NCI-H128 (cell line): ENCODE measurements at regions not wholly inside any gene's neighbourhood (a gene's known extent, or its start where the extent isn't known, plus 50 kb on each side); places are given as distances from the start of the nearest gene placed in this dataset.

Source experiments
- DNase-seq: peaks from one replicate; lab custom pipeline; 2025; ENCODE audit not compliant: unreplicated experiment; lab: John Stamatoyannopoulos, UW

DNA sequence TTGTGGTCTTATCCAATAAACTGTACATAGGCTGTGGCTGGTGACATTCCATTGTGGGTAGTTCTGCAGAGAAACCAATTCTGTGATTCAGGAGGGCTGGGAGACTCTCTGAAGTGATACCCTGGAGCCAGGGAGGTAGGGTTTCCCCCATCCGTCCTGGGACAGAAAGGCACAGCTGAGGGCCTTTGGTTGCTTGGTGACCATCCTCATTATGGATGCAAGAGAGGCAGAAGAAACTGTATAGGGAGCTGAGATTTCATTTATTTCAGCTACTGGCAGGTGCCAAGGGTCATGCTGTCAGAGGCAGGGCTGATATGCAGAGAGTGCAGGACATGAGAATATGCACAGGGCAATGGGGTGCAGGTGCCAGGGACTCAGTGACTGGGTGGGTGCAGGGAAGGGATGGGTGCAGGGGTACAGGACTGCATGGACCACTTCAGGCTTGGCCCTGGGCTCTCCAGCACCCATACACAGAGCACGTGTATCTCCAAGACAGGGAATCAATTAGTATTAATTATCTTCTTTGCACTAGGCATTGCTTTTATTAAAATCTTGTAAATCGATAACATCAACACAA, 236.5 kb downstream of the ICE1 start:
- no peak for DNase-seq

DNA sequence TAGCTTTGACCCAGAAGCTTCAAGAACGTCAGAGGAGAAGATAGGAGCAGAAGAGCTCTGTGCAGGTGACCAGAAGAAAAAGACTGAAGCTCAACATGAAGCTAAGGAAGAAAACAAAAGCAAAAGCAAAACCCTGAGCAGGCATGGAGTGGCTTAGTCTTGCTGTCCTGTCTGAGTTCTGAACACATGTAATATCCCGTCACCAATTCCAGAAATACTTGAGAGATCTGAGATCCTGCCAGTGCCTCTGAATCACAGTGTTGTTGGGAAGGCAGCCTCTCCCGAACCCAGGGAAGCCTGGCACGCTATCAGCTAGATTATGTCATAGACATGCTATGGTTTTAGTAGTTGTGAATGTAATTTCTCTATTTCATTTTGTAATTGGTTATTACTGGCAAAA, 235.7 kb downstream of the ICE1 start:
- DNase-seq: no peak

DNA sequence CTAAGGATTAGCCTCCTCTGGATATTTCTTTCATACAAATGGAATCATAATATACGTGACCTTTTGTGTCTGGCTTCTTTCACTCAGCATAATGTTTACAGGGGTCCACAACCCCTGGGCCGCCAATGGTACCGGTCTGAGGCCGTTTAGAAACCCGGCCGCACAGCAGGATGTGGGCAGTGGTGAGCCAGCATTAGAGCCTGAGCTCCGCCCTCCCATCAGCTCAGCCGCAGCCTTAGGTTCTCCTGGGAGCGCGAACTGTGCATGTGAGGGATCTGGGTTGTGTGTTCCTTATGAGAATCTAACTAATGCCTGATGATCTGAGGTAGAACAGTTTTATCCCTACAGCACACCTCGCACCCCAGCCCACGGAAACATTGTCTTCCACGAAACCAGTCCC, 229.7 kb downstream of the ICE1 start:
- DNase-seq: no peak

DNA sequence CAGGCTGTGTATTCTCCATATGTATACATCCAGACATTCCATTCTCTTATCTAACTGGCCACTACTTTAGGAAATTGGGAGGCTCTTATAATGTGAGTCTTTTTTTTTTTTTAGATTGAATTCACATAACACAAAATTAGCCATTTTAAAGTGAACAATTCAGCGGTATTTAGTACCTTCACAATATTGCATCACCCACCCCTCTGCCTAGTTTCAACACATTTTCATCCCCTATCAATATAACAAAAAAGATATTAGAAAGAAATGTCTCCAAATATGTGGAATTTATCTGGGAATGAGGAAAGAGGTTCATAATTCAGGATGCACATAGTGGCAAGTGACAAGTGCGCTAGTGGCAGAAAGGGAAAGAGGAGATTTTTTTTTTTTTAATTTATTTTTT, 228.5 kb downstream of the ICE1 start:
- no peak for DNase-seq

DNA sequence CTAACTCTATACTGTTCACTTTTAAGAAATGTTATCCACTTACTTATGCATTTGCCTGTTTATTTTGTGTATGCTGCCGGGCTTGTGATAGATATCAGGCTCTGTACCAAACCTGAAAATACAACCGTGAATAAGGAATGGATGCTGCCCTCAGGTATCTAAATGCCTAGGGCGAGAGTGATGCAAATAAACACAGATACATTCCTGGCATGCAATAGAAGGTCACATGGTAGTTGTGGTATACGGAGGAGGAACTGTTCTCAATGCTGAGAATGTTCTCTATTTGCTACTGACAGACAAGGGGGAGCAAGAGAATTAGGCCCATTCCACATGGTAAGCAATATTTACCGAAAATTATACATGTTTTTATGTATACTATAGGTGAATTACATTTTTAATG, 227.8 kb downstream of the ICE1 start:
- DNase-seq: no peak

DNA sequence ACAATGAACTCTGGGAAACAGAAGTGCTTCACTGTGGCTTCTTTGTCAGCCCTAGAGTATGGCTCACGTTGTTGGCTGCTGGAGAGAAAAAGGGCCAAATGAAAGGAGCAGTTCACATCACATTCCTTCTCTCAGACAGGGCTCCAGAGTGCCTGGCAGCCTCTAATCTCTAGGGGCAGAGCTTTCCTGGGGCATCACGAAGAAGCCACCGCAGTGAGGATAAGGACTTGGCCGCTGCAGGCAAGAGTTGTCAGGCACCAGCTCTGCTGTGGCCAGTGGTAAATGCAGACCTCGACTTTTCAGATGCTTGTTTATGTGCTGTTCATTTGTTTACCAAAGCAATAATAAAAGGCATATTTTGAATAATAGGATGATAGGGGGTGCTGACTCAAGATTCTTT, 227.2 kb downstream of the ICE1 start:
- DNase-seq: no peak

DNA sequence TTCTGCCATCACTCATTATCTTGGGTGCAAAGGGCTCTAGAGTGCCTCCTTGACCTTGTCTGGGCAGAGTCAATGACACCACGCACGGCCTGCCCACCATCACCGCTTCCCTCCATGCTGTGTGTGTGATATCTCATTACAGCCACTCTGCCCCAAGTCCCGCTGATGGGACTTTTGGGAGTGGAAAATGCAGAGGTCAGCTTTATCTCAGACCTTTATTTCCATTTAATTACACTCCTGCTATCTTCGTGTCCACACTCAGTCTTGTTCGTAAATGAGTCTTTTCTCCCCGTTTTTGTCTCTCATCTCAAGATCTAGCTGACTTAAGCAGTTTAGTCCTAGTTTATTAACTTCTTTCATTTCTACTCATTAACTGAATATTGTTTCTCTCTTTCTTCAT, 226.2 kb downstream of the ICE1 start:
- no peak for DNase-seq

DNA sequence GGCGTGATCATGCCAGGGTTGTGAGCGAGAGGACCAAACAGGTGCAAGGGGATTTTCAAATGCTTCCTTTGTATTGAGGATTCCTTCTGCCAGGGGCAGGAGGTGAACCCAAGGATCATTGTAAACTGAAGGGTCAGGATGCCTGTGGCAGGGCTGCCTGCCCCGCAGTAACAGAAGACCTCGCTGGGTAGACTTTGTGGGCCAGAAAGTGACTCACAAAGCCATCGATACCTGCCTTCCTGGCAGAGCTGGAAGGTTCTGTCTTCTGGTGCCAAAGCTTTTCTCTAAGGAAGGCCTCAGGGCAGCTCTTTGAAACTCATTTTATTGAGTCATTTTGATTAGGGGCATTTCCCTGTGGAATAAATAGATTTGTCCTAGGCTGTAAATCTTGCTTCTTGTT, 223.4 kb downstream of the ICE1 start:
- DNase-seq: no peak

DNA sequence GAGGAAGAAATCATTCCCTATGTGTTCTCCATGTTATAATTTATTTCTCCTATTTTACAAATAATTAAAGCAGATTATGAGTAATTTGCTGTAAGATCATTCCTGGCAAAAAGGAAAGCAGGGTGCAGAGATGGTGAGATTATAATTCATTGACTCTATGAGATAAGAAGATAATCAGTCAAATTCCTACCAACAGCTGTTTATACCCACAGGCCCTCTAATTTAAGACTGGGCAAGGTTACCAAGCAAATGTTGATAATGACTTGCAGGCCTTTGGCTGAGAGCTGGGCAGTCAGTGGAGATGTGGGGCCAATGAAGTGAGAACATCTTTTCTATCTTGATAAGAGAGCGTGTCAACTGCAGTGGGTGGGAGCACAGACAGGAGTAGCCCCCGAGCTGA, 222.7 kb downstream of the ICE1 start:
- no peak for DNase-seq

DNA sequence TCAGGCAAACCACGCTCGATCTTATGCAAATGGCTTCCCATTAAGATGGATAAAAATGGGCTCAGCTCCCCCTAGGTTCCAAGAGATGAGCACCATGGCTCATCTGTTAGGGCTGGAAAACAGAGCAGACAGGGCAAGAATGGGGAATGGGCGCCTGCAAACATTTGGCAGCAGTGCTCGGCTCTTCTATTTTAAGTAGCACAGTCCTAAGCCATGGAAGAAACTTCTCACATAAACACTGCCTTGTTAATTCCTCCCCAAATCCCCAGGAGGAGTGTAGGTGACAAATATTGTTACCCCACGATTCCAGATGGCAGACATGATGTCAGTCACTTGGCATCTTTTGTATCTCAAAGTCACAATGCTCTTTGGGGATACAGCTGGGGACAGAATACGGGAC, 221.8 kb downstream of the ICE1 start:
- no peak for DNase-seq

DNA sequence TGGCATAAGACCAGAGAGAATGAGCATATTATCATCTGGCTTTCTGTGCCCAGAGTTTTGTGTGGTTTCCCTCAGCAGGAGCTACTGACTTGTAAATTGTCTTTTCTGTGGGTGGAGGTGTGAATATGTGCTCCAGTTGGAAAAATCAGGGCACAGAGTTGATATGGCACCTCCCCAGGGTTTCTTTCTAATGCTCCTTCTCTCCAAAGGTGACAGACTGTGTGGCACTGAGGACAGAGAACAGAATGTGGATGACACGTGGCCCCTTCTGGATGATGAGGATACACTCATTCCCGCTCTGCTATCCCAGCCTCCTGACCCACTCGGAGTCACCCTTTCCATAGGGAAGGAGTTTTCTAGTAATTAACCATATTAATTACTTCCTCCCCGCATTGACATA, 221.0 kb downstream of the ICE1 start:
- no peak for DNase-seq

DNA sequence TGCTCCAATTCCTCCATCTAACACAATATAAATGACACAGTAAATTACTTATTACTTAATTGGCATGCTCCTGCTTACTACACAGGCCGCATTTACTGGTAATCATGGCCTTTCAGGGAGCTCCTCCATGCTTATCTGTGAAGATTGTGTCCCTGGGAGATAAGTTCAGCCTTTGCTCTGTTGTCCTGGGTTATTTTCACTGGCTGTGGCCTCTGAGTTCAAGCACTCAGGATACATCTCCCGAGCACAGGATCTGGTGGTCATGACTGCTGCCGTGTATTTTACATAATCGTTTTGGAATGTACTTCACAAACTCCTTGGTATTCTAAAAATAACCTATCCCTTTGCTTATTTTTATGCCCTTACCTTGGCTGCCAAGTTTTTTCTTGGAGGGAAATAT, 215.7 kb downstream of the ICE1 start:
- DNase-seq: no peak

DNA sequence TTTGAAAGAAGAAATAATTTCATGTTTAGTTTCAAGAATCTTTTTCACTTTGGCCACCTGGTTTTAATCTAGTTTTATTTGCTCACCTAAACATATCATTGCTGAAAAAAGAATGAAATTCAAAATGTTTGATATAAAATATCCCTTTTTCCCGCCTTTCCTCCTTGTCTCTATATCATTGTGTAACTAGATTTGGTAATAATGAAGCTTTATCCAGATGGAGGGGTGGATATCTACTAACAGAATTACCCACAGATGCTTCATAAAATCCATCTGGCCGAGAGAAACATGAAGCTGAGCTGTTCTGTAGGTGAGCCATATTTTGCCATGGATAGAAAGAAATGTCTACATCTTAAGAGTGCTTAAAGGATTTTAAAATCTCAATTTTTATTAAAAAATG, 214.7 kb downstream of the ICE1 start:
- no peak for DNase-seq

DNA sequence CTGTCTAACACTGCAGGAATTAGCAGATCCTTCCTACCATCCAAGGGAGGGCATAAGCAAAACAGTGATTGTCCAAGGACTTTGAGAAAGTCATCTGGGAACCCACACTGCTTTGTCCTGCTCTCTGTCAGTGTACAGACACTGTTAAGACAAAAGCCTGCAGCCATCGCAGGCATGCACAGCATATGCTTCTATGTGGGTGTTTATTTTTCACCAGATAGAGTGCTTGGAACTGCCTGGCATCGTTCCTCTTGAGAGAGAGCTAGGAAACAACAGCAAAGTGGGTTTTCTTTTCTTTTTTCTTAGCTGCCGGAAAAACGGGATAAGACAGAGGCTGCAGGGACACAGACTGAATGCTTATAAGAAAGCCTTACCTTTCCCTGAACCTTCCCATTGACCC, 212.3 kb downstream of the ICE1 start:
- no peak for DNase-seq

DNA sequence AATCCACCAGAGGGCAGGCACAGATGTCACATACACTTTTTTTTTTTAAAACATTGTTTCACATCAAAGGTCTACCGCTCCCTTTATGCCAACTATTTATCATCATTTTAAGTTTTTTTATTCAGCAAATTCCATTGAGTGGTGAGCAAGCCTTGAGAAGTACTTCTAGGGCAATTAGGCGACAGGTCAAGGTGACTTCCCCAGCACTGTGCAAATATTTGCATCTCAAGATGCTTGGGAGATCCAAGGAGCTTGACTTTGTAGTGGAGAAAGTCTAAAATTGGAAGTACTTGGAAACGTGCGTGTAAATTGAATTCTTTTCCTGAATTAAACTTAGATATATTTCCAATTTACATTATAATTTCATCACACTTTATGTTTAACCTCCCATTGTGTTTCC, 211.1 kb downstream of the ICE1 start:
- DNase-seq: no peak

DNA sequence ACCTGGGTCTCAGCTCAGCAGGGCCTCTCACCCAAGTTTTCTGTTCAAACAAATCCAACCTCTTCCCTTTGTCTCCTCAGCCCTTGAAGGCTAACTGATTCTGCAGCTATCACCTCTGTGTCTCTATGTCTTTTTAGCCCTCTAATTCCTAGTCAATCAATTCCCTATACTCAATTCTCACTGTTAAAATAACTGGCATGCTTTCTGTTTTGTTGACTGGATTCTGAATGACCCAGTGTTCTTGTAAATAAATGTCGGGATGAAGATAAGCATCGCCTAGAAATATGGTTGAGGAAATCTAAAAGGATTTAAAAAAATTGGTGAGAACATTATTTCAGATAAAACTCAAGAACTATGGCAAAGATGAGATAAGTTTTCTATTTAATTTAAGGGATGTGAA, 210.2 kb downstream of the ICE1 start:
- no peak for DNase-seq

DNA sequence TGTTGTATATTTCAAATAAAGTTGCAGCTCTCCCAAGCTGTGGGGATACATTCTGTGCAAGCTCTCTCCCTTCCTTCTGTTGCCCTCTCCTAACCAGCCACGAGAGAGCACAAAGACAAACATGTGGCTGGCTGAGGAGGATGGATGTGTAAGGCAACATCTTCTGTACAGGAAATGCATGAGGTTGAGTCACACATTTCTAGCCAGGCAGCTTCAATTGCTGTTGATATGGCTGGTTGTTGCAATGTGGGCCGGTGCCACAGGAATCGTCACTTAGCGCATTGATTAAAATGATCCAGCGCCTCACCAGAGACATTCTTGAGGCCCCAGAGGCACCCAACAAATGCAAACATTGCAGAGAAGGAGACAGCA, 207.1 kb downstream of the ICE1 start:
- no peak for DNase-seq

DNA sequence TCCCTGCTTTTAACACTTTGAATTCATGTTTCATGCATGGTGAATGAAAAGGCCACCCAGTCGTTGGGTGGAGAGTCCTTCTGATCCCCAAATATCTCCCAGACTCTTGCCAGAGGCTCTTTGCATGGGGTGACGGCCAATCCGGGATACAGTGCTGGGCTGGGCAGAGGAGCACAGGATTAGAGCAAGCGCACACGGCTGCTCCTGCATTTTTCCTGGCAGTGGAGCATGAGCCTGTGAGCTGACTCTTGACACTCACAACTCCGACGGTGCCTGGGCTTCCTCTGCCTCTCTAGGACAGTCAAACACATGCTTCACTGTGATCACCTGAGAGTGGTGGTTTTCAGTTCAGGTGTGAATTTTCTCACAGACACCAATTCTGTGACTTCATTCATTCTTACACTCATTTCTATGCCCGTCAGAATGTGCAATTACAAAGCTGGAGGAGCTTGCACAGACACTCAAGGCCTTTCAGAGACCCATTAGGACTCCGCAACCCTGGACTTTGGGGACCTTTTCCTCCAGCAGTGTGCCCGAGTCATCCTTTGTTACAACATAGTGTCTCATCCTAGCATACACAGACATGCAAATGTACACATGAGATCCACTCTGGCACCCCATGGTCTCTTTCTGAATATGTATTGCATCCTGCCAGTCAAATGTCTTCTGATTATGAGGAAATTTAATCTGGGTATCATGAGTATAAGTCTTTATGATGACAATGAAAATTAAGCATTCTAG, 206.6 kb downstream of the ICE1 start:
- DNase-seq: no peak

DNA sequence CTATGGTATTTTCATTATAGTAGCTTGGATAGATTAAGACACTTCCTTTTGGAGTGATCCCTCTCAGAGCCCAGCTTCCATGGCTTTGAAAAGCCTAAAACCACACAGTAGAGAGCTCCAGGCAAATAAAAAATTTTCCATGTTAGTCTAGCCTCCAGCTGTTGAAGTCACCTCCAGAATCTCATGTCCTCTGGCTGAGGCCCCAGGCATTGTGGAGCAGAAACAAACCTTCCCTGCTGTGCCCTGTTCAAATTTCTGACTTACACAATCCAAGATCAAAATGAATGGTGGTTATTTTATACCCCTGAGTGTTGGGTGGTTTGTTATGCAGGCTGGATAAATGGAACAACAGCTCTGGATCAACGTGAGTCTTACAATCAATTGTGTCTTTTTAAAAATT, 203.9 kb downstream of the ICE1 start:
- no peak for DNase-seq

DNA sequence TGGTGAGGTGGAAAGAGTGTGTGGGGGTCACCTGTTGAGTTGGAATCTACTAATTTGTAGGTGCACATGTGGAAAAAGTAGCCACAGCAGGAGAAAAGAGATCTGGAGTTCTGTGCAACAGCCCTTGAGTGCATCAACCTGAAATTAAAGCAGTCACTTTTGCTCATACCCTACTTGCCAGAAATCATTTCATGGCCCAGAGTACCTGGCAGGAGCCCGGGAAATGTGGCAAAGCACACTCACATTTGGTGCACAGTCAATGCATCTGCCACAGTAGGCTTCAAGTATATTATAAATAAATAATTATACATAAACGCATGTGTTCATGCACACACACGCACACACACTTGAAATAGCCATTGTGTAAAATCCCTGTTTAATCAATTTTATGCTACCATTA, 203.0 kb downstream of the ICE1 start:
- DNase-seq: no peak

DNA sequence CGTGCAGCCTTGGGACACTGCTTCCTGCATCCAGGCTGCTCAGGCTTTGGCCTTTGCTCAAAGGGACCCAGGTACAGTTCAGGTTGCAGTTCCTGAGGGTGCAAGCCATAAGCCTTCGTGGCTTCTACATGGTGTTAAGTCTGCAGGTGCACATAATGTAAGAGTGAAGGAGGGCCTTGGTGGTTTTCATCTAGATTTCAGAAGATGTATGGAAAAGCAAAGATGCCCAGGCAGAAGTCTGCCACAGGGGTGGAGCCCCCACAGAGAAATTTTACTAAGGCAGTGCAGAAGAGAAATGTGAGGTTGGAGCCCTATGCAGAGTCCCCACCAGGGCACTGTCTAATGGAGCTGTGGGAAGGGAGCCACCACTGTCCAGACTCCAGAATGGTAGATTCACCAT, 200.9 kb downstream of the ICE1 start:
- DNase-seq: no peak

DNA sequence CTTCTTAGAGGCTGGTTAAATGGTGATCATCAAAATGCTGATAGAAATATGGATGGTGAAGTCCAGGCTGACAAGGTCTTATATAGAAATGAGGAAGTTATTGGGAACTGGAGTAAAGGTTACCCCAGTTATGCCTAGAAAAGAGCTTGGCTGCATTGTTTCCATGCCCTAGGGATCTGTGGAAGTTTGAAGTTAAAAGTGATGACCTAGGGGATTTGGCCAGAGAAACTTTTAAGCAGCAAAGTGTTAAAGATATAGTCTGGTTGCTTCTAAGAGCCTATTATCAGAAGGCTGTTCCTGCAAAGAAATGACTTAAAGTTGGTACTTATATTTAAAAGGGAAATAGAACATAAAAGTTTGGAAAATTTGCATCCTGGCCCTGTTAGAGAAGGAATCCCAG, 200.3 kb downstream of the ICE1 start:
- no peak for DNase-seq

DNA sequence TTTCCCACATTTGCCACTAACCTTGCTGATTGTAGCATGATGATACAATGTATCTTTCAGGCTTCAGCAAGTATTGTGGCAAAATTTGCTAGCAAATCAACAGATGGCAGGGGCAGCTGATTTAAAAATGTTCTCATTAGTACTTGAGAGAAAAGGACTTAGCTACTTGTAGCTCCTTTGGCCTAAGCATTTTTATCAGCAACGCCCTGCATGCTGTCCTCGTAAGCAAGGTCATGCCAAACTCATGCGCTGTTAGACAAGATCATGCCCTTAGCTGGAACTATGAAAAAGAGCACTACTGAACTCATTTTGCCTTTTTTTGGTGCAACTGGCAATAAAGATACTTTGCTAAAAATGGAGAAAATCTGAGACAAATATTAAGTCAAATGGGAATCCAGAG, 197.1 kb downstream of the ICE1 start:
- DNase-seq: no peak
